DOHH2 (cell line): ENCODE measurements at regions not wholly inside any gene's neighbourhood (a gene's known extent, or its start where the extent isn't known, plus 50 kb on each side); places are given as distances from the start of the nearest gene placed in this dataset.

Source experiments
- H3F3A ChIP-seq: fragments of 200-600 bp; sonication (generic), shearing (Covaris generic); 2 replicates; pipeline ENCODE4 v1.6.0; 2016; ENCODE audit warnings: antibody characterized with exemption, mild to moderate bottlenecking; ENCODE audit not compliant: control insufficient read depth, insufficient read depth
- H3K27ac ChIP-seq: fragments of 200-600 bp; sonication (generic); 2 replicates; pipeline ENCODE4 v1.5.1; 2014; ENCODE audit warnings: low read depth, mild to moderate bottlenecking, low read length, moderate library complexity
- H3K27me3 ChIP-seq: fragments of 200-600 bp; sonication (generic); 2 replicates; pipeline ENCODE4 v1.6.1; 2014; ENCODE audit warnings: mild to moderate bottlenecking, low read length, mixed read lengths; ENCODE audit not compliant: control insufficient read depth
- H3K36me3 ChIP-seq: fragments of 200-600 bp; sonication (generic); 2 replicates; pipeline ENCODE4 v1.6.1; 2014; ENCODE audit warnings: mild to moderate bottlenecking, low read length, moderate library complexity, mixed read lengths; ENCODE audit not compliant: control insufficient read depth
- H3K4me1 ChIP-seq: fragments of 200-600 bp; sonication (generic); 2 replicates; pipeline ENCODE4 v1.6.1; 2014; ENCODE audit warnings: mild to moderate bottlenecking, low read length, mixed read lengths; ENCODE audit not compliant: control insufficient read depth
- H3K4me2 ChIP-seq: fragments of 200-600 bp; sonication (generic); 2 replicates; pipeline ENCODE4 v1.6.0; 2014; ENCODE audit warnings: mild to moderate bottlenecking, low read length, moderate library complexity
- H3K4me3 ChIP-seq: fragments of 200-600 bp; sonication (generic); 2 replicates; pipeline ENCODE4 v1.5.1; 2014; ENCODE audit warnings: mild to moderate bottlenecking, low read length, mixed read lengths
- H3K79me2 ChIP-seq: fragments of 200-600 bp; sonication (generic); 2 replicates; pipeline ENCODE4 v1.6.1; 2014; ENCODE audit warnings: mild to moderate bottlenecking, low read length, mixed read lengths; ENCODE audit not compliant: control insufficient read depth
- H3K9me2 ChIP-seq: fragments of 200-600 bp; sonication (generic); replicated peaks from 2 replicates; pipeline ENCODE4 v1.6.1; 2014; ENCODE audit warnings: mild to moderate bottlenecking, low read length, mixed read lengths; ENCODE audit not compliant: control insufficient read depth
- H3K9me3 ChIP-seq: fragments of 200-600 bp; sonication (generic); 2 replicates; pipeline ENCODE4 v1.6.1; 2014; ENCODE audit warnings: antibody characterized with exemption, low read length, mixed read lengths; ENCODE audit not compliant: control insufficient read depth, insufficient read depth
- H4K20me1 ChIP-seq: fragments of 200-600 bp; sonication (generic); 2 replicates; pipeline ENCODE4 v1.6.0; 2014; ENCODE audit warnings: low read depth, mild to moderate bottlenecking, antibody characterized with exemption, low read length, moderate library complexity; ENCODE audit not compliant: control insufficient read depth, insufficient read depth
- EZH2phosphoT487 ChIP-seq: fragments of 200-600 bp; sonication (generic); IDR thresholded peaks from 2 replicates; pipeline ENCODE4 v1.6.1; 2017; ENCODE audit warnings: borderline replicate concordance, mild to moderate bottlenecking, antibody characterized with exemption, low read length, moderate library complexity, mixed read lengths
- TF ChIP-seq, protein P1 (sequence below): fragments of 200-600 bp; sonication (generic); IDR thresholded peaks from one replicate; pipeline ENCODE4 v1.5.1; 2014; ENCODE audit warnings: antibody characterized with exemption, mild to moderate bottlenecking, low read depth, low read length; ENCODE audit not compliant: poor library complexity, severe bottlenecking

DNA sequence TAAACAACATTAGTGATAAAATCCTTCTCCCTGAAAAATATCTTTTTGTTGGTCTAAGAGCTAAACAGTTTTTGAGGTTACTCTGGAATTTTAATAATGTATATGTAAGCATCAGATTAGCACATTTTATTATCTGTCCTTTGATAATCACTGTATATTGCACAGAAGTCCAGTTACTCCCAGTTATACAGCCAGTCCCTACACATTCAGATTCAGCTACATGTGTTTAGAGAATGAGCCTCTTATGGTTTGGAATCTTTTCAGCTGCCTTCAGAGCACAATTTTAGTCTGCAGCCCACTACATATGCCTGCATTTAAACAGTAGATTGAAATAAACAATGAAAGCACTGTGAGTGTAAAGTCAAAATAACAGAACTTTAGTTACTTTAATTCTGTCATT lies 438.2 kb downstream of the ARHGEF28 start:
- H3K27ac ChIP-seq = no peak overlapping the region
- H3F3A ChIP-seq = no peaks in the 10 kb centered on the region
- no peak overlapping the region for H3K4me3 ChIP-seq
- H3K36me3 ChIP-seq = no peaks in the 10 kb centered on the region
- H3K79me2 ChIP-seq = no peaks in the 10 kb centered on the region
- TF ChIP-seq, protein P1, sequence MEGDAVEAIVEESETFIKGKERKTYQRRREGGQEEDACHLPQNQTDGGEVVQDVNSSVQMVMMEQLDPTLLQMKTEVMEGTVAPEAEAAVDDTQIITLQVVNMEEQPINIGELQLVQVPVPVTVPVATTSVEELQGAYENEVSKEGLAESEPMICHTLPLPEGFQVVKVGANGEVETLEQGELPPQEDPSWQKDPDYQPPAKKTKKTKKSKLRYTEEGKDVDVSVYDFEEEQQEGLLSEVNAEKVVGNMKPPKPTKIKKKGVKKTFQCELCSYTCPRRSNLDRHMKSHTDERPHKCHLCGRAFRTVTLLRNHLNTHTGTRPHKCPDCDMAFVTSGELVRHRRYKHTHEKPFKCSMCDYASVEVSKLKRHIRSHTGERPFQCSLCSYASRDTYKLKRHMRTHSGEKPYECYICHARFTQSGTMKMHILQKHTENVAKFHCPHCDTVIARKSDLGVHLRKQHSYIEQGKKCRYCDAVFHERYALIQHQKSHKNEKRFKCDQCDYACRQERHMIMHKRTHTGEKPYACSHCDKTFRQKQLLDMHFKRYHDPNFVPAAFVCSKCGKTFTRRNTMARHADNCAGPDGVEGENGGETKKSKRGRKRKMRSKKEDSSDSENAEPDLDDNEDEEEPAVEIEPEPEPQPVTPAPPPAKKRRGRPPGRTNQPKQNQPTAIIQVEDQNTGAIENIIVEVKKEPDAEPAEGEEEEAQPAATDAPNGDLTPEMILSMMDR = no peak
- TF ChIP-seq EZH2phosphoT487 = no peak
- no peak overlapping the region for H3K4me2 ChIP-seq
- no peaks in the 10 kb centered on the region for H3K4me1 ChIP-seq
- H4K20me1 ChIP-seq = no peaks in the 10 kb centered on the region
- H3K9me3 ChIP-seq = no peaks in the 10 kb centered on the region
- H3K27me3 ChIP-seq = no peaks in the 10 kb centered on the region
- H3K9me2 ChIP-seq = no peaks in the 10 kb centered on the region

DNA sequence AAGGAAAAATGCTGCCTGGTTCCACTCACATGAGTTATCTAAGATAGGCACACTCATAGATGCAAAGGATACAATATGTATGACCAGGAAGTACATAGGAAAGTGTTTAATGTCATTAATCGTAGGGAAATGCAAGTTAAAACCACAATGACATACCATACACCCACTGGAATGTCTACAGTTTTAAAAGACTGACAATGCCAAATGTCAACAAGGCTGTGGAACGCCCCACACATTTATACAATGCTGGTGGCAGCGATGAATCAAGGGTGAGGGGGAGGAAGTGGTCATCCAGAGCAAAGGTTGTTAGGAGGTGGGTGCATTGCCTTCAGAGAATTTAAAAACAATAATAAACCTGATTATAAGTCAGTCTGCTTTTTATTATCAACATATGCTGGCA lies 437.8 kb downstream of the ARHGEF28 start:
- no peak overlapping the region for H3K4me3 ChIP-seq
- H3K9me3 ChIP-seq = no peaks in the 10 kb centered on the region
- no peaks in the 10 kb centered on the region for H3K79me2 ChIP-seq
- no peaks in the 10 kb centered on the region for H3K27me3 ChIP-seq
- no peak overlapping the region for H3K27ac ChIP-seq
- H3K9me2 ChIP-seq = no peaks in the 10 kb centered on the region
- H3F3A ChIP-seq = no peaks in the 10 kb centered on the region
- no peaks in the 10 kb centered on the region for H4K20me1 ChIP-seq
- H3K4me1 ChIP-seq = no peaks in the 10 kb centered on the region
- H3K4me2 ChIP-seq = no peak overlapping the region
- no peaks in the 10 kb centered on the region for H3K36me3 ChIP-seq
- TF ChIP-seq, protein P1 = no peak
- TF ChIP-seq EZH2phosphoT487 = no peak

DNA sequence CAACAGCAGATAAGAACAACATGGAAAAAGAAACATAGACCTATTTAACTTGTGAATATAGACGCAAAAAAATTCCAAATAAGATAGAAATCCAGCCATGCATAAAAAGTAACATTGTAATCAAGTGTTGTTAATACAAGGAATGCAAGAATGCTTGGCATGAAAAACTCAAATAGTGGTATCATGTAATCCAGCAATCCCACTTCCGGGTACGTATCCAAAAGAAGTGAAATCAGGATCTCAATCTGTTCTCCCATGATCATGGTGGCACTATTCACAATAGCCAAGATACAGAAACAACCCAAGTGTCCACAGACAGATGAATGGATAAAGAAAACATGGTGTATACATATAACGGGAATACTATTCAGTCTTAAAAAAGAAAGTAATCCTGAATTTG lies 437.4 kb downstream of the ARHGEF28 start:
- no peaks in the 10 kb centered on the region for H3K79me2 ChIP-seq
- no peak overlapping the region for H3K4me2 ChIP-seq
- H3K4me3 ChIP-seq = no peak overlapping the region
- H4K20me1 ChIP-seq = no peaks in the 10 kb centered on the region
- H3K9me3 ChIP-seq = no peaks in the 10 kb centered on the region
- H3K36me3 ChIP-seq = no peaks in the 10 kb centered on the region
- no peak overlapping the region for H3K27ac ChIP-seq
- H3F3A ChIP-seq = no peaks in the 10 kb centered on the region
- no peaks in the 10 kb centered on the region for H3K4me1 ChIP-seq
- TF ChIP-seq, protein P1 = no peak
- no peak for TF ChIP-seq EZH2phosphoT487
- no peaks in the 10 kb centered on the region for H3K27me3 ChIP-seq
- no peaks in the 10 kb centered on the region for H3K9me2 ChIP-seq

DNA sequence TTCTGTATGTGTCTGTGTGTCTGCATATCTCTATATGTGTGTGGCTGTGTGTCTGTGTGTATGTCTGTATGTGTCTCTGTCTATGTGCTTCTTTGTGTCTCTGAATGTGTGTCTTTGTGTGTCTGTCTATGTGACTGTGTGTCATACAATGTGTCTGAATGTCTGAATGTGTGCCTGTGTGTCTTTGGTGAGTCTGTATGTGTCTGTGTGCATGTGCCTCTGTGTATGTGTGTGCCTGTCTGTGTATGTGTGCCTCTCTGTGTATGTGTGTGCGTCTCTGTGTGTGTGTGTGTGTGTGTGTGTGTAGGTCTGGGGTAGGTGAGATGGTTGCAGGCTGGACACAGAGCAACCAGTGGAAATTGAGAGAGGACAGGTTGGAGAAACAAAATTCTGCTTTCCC lies 435.3 kb downstream of the ARHGEF28 start:
- Histone ChIP-seq H3K4me2 (no peak overlapping the region), H3K27ac (no peak overlapping the region), H3K9me2 (no peaks in the 10 kb centered on the region), H3K4me3 (no peak overlapping the region), H3F3A (no peaks in the 10 kb centered on the region), H3K36me3 (no peaks in the 10 kb centered on the region), H3K27me3 (no peaks in the 10 kb centered on the region), H3K79me2 (no peaks in the 10 kb centered on the region), H4K20me1 (no peaks in the 10 kb centered on the region), H3K4me1 (no peaks in the 10 kb centered on the region), H3K9me3 (no peaks in the 10 kb centered on the region)
- TF ChIP-seq, protein P1 = no peak
- no peak for TF ChIP-seq EZH2phosphoT487
